GM04503 (cell line): ENCODE measurements at regions not wholly inside any gene's neighbourhood (a gene's known extent, or its start where the extent isn't known, plus 50 kb on each side); places are given as distances from the start of the nearest gene placed in this dataset.

ENCODE experiments used
- DNase-seq: peaks from one replicate; pipeline ENCODE4 v3.0.0-alpha.2; 2012; ENCODE audit warnings: low read depth

GRCh38 chr5:68872088-68872839 lies 221.6 kb upstream of the SLC30A5 start:
- DNase-seq: no peak

- no peak for DNase-seq
Observed at GRCh38 chr5:68873198-68873597, 220.6 kb upstream of the SLC30A5 start.

- DNase-seq: no peak
Observed at GRCh38 chr5:68875351-68875750, 218.5 kb upstream of the SLC30A5 start.

- no peak for DNase-seq
Observed at GRCh38 chr5:68883436-68883835, 210.4 kb upstream of the SLC30A5 start.

GRCh38 chr5:68884144-68884754 lies 209.6 kb upstream of the SLC30A5 start:
- no peak for DNase-seq

GRCh38 chr5:68884883-68885282 lies 208.9 kb upstream of the SLC30A5 start:
- no peak for DNase-seq

GRCh38 chr5:68886814-68887213 lies 207.0 kb upstream of the SLC30A5 start:
- no peak for DNase-seq

GRCh38 chr5:68891718-68892117 lies 202.1 kb upstream of the SLC30A5 start:
- no peak for DNase-seq

GRCh38 chr5:68894673-68895072 lies 199.1 kb upstream of the SLC30A5 start:
- DNase-seq: no peak

- peak; percentile 27 for DNase-seq
Observed at GRCh38 chr5:68898951-68899471, 194.8 kb upstream of the SLC30A5 start.

- peak; percentile 5 for DNase-seq
Observed at GRCh38 chr5:68911840-68912690, 181.7 kb upstream of the SLC30A5 start.

GRCh38 chr5:68915079-68915478 lies 178.7 kb upstream of the SLC30A5 start:
- DNase-seq: no peak

GRCh38 chr5:68918306-68918705 lies 175.5 kb upstream of the SLC30A5 start:
- DNase-seq: no peak

GRCh38 chr5:68919988-68920490 lies 173.8 kb upstream of the SLC30A5 start:
- DNase-seq: no peak

GRCh38 chr5:68920888-68921287 lies 172.9 kb upstream of the SLC30A5 start:
- DNase-seq: no peak

- DNase-seq: no peak
Observed at GRCh38 chr5:68922172-68922987, 171.4 kb upstream of the SLC30A5 start.

- DNase-seq: peak; percentile 59
Observed at GRCh38 chr5:68924481-68925145, 169.2 kb upstream of the SLC30A5 start.

GRCh38 chr5:68928617-68929302 lies 165.1 kb upstream of the SLC30A5 start:
- DNase-seq: no peak

GRCh38 chr5:68930139-68930538 lies 163.7 kb upstream of the SLC30A5 start:
- DNase-seq: no peak

- DNase-seq: no peak
Observed at GRCh38 chr5:68932830-68933434, 160.9 kb upstream of the SLC30A5 start.
